ENCODE measurements at regions not wholly inside any gene's neighbourhood (a gene's known extent, or its start where the extent isn't known, plus 50 kb on each side); places are given as distances from the start of the nearest gene placed in this dataset.
A peak's percentile ranks its signal among the peaks of the same experiment; 100 is the strongest.
"Not testable (repeated sequence)": the region's sequence is repeated elsewhere in the genome, so short reads cannot be mapped to it uniquely, and the experiment has no call there.

GRCh38 chrY:7796128-7796527 is 884.6 kb upstream of the AMELY start:
- no peak for DNase-seq

DNA sequence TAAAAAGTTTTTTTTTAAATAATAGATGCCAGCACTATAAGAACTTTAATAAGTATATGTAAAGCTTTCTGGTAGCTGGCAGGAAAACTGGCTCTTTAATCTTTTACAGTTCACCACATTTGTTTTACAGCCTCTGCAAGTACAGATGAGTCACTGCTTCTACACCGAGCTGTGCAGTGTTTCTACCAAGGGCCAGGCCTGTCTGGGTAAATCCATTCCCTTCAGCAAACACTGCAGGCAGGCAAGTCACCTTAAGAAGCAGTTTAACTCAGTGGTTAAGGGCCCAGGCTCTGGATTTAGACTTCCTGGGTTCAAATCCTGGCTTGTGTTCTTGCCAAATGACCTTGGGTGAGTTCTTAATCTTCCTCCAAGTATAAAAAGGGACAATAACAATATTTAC is 882.9 kb upstream of the AMELY start:
- DNase-seq, result peak; percentile 42

GRCh38 chrY:7793989-7794388 is 882.4 kb upstream of the AMELY start:
- no peak for DNase-seq

- DNase-seq, result no peak
These were observed 880.9 kb upstream of the AMELY start for GRCh38 chrY:7792431-7792830.

- DNase-seq, result no peak
These were observed 869.9 kb upstream of the AMELY start for GRCh38 chrY:7781501-7781900.

DNA sequence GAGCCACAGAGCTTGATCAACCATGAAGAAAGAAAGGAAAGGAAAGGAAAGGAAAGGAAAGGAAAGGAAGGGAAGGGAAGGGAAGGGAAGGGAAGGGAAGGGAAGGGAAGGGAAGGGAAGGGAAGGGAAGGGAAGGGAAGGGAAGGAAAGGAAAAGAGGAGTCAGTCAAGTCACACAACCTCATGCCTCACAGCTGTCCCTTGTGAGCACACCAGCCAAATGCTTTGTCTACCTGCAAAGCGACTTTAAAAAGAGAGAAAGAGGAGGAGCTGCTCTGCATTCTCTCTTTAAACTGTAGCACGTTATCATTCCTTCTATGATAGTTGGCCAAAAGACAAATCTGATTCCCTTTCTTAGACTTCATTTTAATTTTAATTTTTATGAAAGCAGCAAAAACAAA is 863.9 kb upstream of the AMELY start:
- not testable (repeated sequence) for DNase-seq

DNA sequence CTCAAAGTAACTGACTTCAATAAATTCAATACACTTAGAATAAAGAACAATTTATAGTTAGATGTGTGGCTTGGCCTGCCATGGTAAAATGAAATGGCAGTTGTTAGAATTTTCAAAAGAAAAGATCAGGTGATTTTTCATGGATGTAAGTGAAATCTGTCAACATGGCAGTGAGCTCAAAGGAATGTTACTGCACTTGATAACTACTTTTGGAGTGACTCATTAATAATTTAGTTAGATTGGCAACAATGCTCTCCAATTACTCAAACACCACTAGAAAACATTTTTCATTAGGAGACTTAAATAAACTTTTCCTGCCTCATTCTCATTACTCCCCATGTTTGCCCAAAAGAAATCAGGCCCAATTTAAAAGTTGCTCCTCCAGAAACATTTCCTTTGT is 860.2 kb upstream of the AMELY start:
- DNase-seq, result no peak

- no peak for DNase-seq
These were observed 858.3 kb upstream of the AMELY start for GRCh38 chrY:7769790-7770375.

GRCh38 chrY:7768901-7769300 is 857.3 kb upstream of the AMELY start:
- no peak for DNase-seq

GRCh38 chrY:7753711-7754110 is 842.2 kb upstream of the AMELY start:
- no peak for DNase-seq

GRCh38 chrY:7746781-7747180 is 835.2 kb upstream of the AMELY start:
- no peak for DNase-seq

- no peak for DNase-seq
These were observed 834.0 kb upstream of the AMELY start for GRCh38 chrY:7745581-7745901.

- DNase-seq, result no peak
These were observed 833.4 kb upstream of the AMELY start for GRCh38 chrY:7744691-7745580.

DNA sequence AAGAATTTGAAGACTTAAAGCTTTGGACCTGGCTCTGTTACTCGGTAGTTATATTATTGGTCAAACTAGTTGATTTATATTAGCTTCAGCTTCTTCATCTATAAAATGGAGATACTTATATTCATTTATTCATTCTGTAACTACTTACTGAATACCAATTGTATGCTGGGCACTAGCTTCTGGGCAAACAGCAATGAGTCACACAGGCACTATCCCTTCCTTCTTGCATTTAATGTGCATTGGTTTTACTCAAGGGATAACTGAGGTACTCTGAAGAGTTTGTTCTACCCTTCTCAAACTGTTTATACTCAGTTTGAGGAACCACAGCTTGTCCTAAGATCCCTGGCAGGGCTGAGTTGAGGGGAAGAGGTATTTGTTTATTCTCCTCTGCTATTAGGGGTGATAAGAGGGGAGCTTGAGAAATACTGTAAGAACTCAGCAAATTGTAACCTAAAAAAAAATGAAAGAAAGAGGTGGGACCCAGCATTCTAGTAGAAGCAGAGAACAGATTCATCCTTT is 825.4 kb upstream of the AMELY start:
- no peak for DNase-seq

DNA sequence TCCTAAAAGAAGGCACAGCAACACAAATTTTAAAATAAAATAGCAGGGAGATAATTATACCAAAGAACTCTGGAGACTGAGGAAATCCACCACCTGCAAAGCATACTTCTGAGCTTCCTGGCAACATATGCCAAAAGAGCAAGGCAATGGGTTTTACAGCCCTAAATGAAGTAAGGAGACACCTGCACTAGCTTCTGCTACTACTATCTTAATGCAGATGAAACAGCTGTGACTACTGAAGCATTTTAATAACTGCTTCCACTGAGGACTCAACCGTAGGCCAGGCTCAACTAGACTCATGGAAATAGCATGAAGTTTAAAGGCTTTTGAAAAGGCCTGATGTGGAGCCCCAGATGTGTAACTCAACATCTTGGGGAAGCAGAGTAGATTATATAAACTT is 820.1 kb upstream of the AMELY start:
- DNase-seq, result no peak

- no peak for DNase-seq
These were observed 819.1 kb upstream of the AMELY start for GRCh38 chrY:7730664-7731063.

DNA sequence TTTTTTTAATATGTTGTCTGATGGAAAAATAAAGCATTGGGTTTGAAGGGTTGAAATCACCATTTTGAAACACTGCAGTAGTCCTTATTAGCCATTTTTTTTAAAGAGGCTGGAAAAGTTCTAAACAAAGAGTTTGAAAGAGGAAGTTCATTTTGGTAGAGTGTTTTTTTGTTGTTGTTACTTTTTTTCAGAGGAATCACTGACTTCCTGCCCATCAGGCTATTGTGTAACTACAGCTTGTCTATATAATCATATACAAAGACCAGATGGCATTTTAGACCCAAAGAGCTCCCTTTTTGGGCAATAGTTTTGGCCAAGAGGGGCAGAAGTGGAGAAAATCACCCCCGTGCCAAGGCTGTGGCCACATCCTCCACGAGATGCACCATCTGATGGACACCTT is 818.5 kb upstream of the AMELY start:
- DNase-seq, result no peak

DNA sequence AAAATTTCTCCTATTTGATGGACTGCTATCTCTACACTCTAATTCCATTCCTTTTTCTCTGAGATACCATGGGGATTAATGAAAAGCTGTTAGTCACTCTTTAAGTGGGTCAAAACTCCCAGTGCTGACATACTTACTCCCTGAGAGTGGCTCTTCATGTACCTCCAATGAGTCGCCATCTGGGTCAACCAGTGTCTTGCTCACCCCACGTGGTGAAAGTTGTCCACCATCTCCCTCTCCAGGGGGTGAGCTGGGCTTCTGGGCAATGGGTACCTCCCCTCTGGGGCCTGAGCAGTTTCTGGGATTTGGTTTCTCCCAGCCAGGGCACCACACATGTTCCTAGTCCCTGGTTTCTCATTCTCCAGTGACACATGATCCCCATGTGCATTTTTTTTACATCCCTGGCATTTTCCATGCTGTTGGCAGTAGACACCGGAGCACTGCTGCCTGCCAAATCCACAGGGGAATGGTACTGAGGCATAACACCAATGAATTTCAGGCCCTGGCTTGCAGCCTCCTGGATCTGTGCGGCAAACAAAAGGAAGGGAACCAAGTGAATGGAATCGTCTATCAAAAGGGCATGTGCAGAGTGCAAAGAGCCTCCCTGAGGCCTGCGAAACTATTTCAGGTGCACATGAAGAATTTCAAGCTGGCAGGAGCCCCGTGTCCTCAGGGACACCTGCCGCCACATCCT is 817.9 kb upstream of the AMELY start:
- no peak for DNase-seq

DNA sequence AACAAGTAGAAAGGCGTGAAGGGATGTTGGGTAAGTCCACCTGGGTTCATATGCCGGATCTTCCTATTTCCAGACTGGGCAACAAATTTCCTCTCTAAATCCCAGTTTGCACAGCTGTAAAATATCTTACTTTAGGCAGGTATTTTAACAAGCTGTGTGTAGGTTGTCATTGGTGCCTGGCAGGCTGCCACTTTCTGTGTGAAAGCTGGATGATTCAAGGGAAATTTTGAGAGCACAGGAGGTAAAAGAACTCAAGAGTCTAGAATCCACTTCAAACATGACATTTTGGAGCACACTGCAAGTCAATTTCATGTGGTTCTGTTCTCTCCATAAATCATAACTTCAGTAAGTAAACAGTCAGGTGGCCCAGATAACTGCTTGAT is 817.4 kb upstream of the AMELY start:
- DNase-seq, result no peak

GRCh38 chrY:7725791-7726460 is 814.4 kb upstream of the AMELY start:
- DNase-seq, result no peak

- DNase-seq, result no peak
These were observed 812.6 kb upstream of the AMELY start for GRCh38 chrY:7723991-7724632.

DNA sequence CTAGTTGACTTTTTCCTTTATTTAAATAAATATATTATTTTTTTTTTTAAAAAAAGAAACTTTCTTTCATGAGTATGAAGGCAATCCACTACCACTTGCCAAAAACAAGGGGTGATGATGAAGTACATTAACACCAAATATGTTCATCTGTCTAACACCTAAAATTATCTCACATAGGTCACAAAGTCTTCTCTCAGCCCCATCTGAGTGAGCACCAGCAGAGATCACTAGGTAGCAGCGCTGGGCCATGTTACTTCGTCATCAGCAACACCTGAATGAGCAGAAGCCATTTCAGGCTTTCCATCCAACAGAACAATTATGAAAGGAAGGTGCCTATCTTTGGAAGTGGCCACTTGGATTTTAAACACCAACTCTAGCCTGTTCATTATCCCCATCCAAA is 811.6 kb upstream of the AMELY start:
- no peak for DNase-seq

DNA sequence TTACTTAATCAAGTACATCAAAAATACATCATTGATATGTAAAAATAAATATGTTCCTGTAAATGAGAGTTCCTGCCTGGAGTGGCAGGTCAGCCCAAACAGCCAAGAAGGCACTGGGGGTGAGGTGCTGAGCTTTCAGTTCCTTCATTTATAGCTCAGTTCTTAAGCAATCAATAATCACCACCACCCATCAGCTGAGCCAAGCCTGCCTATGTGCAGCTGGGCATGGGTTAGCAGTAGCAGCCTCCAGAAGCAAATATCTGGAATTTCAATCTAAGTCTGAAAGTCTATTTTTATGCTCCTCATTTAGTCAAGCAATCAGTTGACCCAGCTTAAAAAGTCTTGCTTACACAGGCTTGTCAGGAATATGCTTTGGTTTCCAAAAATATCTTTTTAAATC is 811.0 kb upstream of the AMELY start:
- DNase-seq, result no peak
